NCI-H146 treated with DMSO at 0.1 percent for 48 hours (cell line): ENCODE measurements at regions not wholly inside any gene's neighbourhood (a gene's known extent, or its start where the extent isn't known, plus 50 kb on each side); places are given as distances from the start of the nearest gene placed in this dataset.

ENCODE experiments used
- DNase-seq: peaks from one replicate; lab custom pipeline; 2025; ENCODE audit not compliant: unreplicated experiment; lab: John Stamatoyannopoulos, UW

GRCh38 chr1:214977700-214978374, 104.7 kb upstream of the KCNK2 start:
- DNase-seq = no peak

GRCh38 chr1:214979191-214979590, 103.3 kb upstream of the KCNK2 start:
- DNase-seq = no peak

GRCh38 chr1:214980921-214981320, 101.6 kb upstream of the KCNK2 start:
- no peak for DNase-seq

GRCh38 chr1:214983126-214983869, 99.2 kb upstream of the KCNK2 start:
- no peak for DNase-seq

- no peak for DNase-seq
These were observed 93.2 kb upstream of the KCNK2 start for GRCh38 chr1:214989341-214989740.

- no peak for DNase-seq
These were observed 91.9 kb upstream of the KCNK2 start for GRCh38 chr1:214990619-214991018.

- no peak for DNase-seq
These were observed 90.7 kb upstream of the KCNK2 start for GRCh38 chr1:214991691-214992315.

GRCh38 chr1:214993419-214993818, 89.1 kb upstream of the KCNK2 start:
- no peak for DNase-seq

- DNase-seq = no peak
These were observed 84.9 kb upstream of the KCNK2 start for GRCh38 chr1:214997685-214998084.

GRCh38 chr1:215001419-215002021, 81.0 kb upstream of the KCNK2 start:
- no peak for DNase-seq

- DNase-seq = no peak
These were observed 80.1 kb upstream of the KCNK2 start for GRCh38 chr1:215002471-215002870.

- DNase-seq = no peak
These were observed 78.9 kb upstream of the KCNK2 start for GRCh38 chr1:215003686-215004085.

GRCh38 chr1:215004121-215004827, 78.3 kb upstream of the KCNK2 start:
- DNase-seq = no peak

- DNase-seq = no peak
These were observed 77.5 kb upstream of the KCNK2 start for GRCh38 chr1:215005078-215005477.

- no peak for DNase-seq
These were observed 76.7 kb upstream of the KCNK2 start for GRCh38 chr1:215005656-215006345.

- DNase-seq = no peak
These were observed 74.7 kb upstream of the KCNK2 start for GRCh38 chr1:215007880-215008279.

GRCh38 chr1:215018555-215018954, 64.0 kb upstream of the KCNK2 start:
- no peak for DNase-seq

- DNase-seq = no peak
These were observed 60.3 kb upstream of the KCNK2 start for GRCh38 chr1:215022204-215022603.

GRCh38 chr1:215022741-215023141, 59.8 kb upstream of the KCNK2 start:
- no peak for DNase-seq

GRCh38 chr1:215023155-215023832, 59.2 kb upstream of the KCNK2 start:
- no peak for DNase-seq
